ENCODE measurements at regions not wholly inside any gene's neighbourhood (a gene's known extent, or its start where the extent isn't known, plus 50 kb on each side); places are given as distances from the start of the nearest gene placed in this dataset.

DNA sequence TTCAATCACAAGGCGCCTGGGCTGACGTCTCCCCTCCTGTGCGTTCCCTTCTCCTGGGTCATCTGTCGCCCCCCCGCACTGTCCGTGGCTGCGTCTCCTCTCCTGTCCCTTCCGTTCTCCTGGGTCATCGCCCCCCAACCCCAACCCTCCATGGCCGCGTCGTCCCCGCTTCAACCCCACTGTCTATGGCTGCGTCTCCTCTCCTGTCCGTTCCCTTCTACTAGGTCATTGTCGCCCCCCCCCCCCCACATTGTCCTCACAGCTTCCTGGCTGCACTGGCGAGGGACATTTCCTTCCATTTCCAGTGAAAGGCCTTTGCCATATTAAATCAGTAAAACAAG, 118.9 kb downstream of the TMEM18 start:
- no peak for FAIRE-seq
- H3K4me2 ChIP-seq (ENCODE audit: low read depth, low read length): no peak overlapping the region
- intact Hi-C loops (cut with micrococcal nuclease; ENCODE audit: unreplicated experiment): no loop called here
- 70% methylated on average over 17 of the region's 17 CpGs for WGBS (ENCODE audit: low lambda C conversion rate)
- in situ Hi-C loops (cut with HindIII; ENCODE audit: extremely low pct_ligation_motif_present, low pct_unique_long_range_greater_than_20kb): no loop called here
- no peaks in the 10 kb centered on the region for H3K4me1 ChIP-seq (ENCODE audit: insufficient read depth, low read length)
- H3K4me3 ChIP-seq (replicated peaks in 1 of 3; ENCODE audit: insufficient read depth in 1 of 3, low read depth in 2 of 3, low read length in 3 of 3): no peak overlapping the region
- no peak overlapping the region for H2AFZ ChIP-seq (ENCODE audit: low read length)
- ChIA-PET CTCF (ENCODE audit: low intra/inter-chr PET ratio, low total read pairs) (no interaction called here), POLR2A (no interaction called here)
- no peaks in the 10 kb centered on the region for H3K9me3 ChIP-seq (ENCODE audit: low read length)
- no peak overlapping the region for H3K9ac ChIP-seq (ENCODE audit: insufficient read depth, low read depth, low read length)
- no peak for ATAC-seq
- H4K20me1 ChIP-seq (ENCODE audit: insufficient read depth, low read length): no peaks in the 10 kb centered on the region
- TF ChIP-seq ZNF775 (CRISPR knock-in tag; IDR thresholded peaks at IDR 0.05; ENCODE audit: borderline replicate concordance) (no peak), SMARCE1 (IDR thresholded peaks at IDR 0.05; ENCODE audit: borderline replicate concordance) (no peak), MLX (CRISPR knock-in tag; IDR thresholded peaks at IDR 0.05) (no peak), SRSF9 (IDR thresholded peaks at IDR 0.05; ENCODE audit: borderline replicate concordance, insufficient read depth, low read depth, low read length, poor library complexity, severe bottlenecking) (no peak), ZNF136 (CRISPR knock-in tag; IDR thresholded peaks at IDR 0.05; ENCODE audit: low read depth) (no peak), RFX5 (IDR thresholded peaks at IDR 0.05; ENCODE audit: low read depth, low read length) (no peak), IKZF4 (CRISPR knock-in tag; IDR thresholded peaks at IDR 0.05; ENCODE audit: borderline replicate concordance, low read depth, not compliant biosample characterization) (no peak), DNMT3B (CRISPR knock-in tag; conservative IDR thresholded peaks at IDR 0.05) (no peak), ZNF709 (CRISPR knock-in tag; IDR thresholded peaks at IDR 0.05) (no peak), FOXM1 (CRISPR knock-in tag; IDR thresholded peaks at IDR 0.05) (no peak), HNF4G (IDR thresholded peaks at IDR 0.05; ENCODE audit: borderline replicate concordance, low read depth, low read length) (no peak), HNF4G (CRISPR knock-in tag; IDR thresholded peaks at IDR 0.05; ENCODE audit: borderline replicate concordance, low read depth) (no peak), ZNF510 (CRISPR knock-in tag; IDR thresholded peaks at IDR 0.05; ENCODE audit: low read depth) (no peak), NFIC (IDR thresholded peaks at IDR 0.05; ENCODE audit: low read length) (no peak), YEATS4 (CRISPR knock-in tag; IDR thresholded peaks at IDR 0.05; ENCODE audit: borderline replicate concordance) (no peak)
- TF ChIP-seq, protein P1, sequence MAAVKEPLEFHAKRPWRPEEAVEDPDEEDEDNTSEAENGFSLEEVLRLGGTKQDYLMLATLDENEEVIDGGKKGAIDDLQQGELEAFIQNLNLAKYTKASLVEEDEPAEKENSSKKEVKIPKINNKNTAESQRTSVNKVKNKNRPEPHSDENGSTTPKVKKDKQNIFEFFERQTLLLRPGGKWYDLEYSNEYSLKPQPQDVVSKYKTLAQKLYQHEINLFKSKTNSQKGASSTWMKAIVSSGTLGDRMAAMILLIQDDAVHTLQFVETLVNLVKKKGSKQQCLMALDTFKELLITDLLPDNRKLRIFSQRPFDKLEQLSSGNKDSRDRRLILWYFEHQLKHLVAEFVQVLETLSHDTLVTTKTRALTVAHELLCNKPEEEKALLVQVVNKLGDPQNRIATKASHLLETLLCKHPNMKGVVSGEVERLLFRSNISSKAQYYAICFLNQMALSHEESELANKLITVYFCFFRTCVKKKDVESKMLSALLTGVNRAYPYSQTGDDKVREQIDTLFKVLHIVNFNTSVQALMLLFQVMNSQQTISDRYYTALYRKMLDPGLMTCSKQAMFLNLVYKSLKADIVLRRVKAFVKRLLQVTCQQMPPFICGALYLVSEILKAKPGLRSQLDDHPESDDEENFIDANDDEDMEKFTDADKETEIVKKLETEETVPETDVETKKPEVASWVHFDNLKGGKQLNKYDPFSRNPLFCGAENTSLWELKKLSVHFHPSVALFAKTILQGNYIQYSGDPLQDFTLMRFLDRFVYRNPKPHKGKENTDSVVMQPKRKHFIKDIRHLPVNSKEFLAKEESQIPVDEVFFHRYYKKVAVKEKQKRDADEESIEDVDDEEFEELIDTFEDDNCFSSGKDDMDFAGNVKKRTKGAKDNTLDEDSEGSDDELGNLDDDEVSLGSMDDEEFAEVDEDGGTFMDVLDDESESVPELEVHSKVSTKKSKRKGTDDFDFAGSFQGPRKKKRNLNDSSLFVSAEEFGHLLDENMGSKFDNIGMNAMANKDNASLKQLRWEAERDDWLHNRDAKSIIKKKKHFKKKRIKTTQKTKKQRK (IDR thresholded peaks at IDR 0.05; ENCODE audit: low read length): no peak
- TF ChIP-seq, protein P2, sequence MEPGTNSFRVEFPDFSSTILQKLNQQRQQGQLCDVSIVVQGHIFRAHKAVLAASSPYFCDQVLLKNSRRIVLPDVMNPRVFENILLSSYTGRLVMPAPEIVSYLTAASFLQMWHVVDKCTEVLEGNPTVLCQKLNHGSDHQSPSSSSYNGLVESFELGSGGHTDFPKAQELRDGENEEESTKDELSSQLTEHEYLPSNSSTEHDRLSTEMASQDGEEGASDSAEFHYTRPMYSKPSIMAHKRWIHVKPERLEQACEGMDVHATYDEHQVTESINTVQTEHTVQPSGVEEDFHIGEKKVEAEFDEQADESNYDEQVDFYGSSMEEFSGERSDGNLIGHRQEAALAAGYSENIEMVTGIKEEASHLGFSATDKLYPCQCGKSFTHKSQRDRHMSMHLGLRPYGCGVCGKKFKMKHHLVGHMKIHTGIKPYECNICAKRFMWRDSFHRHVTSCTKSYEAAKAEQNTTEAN (CRISPR knock-in tag; conservative IDR thresholded peaks at IDR 0.05): no peak
- no peak for DNase-seq (ENCODE audit: low spot score)
- no peaks in the 10 kb centered on the region for H3K36me3 ChIP-seq (replicated peaks in 1 of 2; ENCODE audit: control insufficient read depth in 1 of 2, insufficient read depth in 2 of 2, low read length in 2 of 2)
- peaks cover 7 to 68% of the 10 kb centered on the region in 2 experiments for H3K27me3 ChIP-seq (ENCODE audit: control insufficient read depth in 1 of 2, insufficient read depth in 2 of 2, low read length in 2 of 2)
- no peak overlapping the region for H3K27ac ChIP-seq (ENCODE audit: extremely low read length, insufficient read depth, low read length)
- BruUV-seq (replicated peaks): no TSS peak
- no peaks in the 10 kb centered on the region for H3K79me2 ChIP-seq (ENCODE audit: insufficient read depth, low read length)

All from HepG2 (cell line).